ENCODE measurements at regions not wholly inside any gene's neighbourhood (a gene's known extent, or its start where the extent isn't known, plus 50 kb on each side); places are given as distances from the start of the nearest gene placed in this dataset.

GRCh38 chr3:153462545-153462944 is 300.5 kb downstream of the RAP2B start:
- no peak for TF ChIP-seq CTCF (IDR thresholded peaks at IDR 0.05; ENCODE audit: insufficient read depth in 1 of 2, low read depth in 1 of 2, low read length in 1 of 2, severe bottlenecking in 1 of 2, unreplicated experiment in 1 of 2)
- Mint-ChIP-seq H3K4me1 (ENCODE audit: low read depth, unreplicated experiment) (no peaks in the 10 kb centered on the region), H3K4me3 (ENCODE audit: unreplicated experiment) (no peak overlapping the region), H3K36me3 (ENCODE audit: insufficient read depth, unreplicated experiment) (no peaks in the 10 kb centered on the region), H3K27ac (ENCODE audit: unreplicated experiment) (no peak overlapping the region), H3K9me3 (ENCODE audit: unreplicated experiment) (no peaks in the 10 kb centered on the region), H3K27me3 (ENCODE audit: insufficient read depth, unreplicated experiment) (peaks cover 2% of the 10 kb centered on the region)
- Histone ChIP-seq H3K27me3 (replicated peaks; ENCODE audit: control insufficient read depth, insufficient read depth, low read length) (no peaks in the 10 kb centered on the region), H3K4me3 (ENCODE audit: low read depth, low read length) (no peak overlapping the region), H3K9me3 (no peaks in the 10 kb centered on the region), H3K4me1 (no peaks in the 10 kb centered on the region), H3K36me3 (ENCODE audit: control insufficient read depth, insufficient read depth, low read length) (no peaks in the 10 kb centered on the region)
- no peak for DNase-seq
- intact Hi-C loops (cut with micrococcal nuclease; ENCODE audit: unreplicated experiment) = no loop called here
- ChIA-PET POLR2A (no interaction called here), CTCF (no interaction called here)
- no TSS peak for BruUV-seq (replicated peaks)

- intact Hi-C loops (cut with micrococcal nuclease; ENCODE audit: unreplicated experiment) = no loop called here
- Histone ChIP-seq H3K9me3 (no peaks in the 10 kb centered on the region), H3K4me1 (no peaks in the 10 kb centered on the region), H3K27me3 (replicated peaks; ENCODE audit: control insufficient read depth, insufficient read depth, low read length) (no peaks in the 10 kb centered on the region), H3K4me3 (ENCODE audit: low read depth, low read length) (no peak overlapping the region), H3K36me3 (ENCODE audit: control insufficient read depth, insufficient read depth, low read length) (no peaks in the 10 kb centered on the region)
- ChIA-PET POLR2A (no interaction called here), CTCF (no interaction called here)
- Mint-ChIP-seq H3K9me3 (ENCODE audit: unreplicated experiment) (no peaks in the 10 kb centered on the region), H3K27ac (ENCODE audit: unreplicated experiment) (no peak overlapping the region), H3K36me3 (ENCODE audit: insufficient read depth, unreplicated experiment) (no peaks in the 10 kb centered on the region), H3K4me1 (ENCODE audit: low read depth, unreplicated experiment) (no peaks in the 10 kb centered on the region), H3K4me3 (ENCODE audit: unreplicated experiment) (no peak overlapping the region), H3K27me3 (ENCODE audit: insufficient read depth, unreplicated experiment) (no peaks in the 10 kb centered on the region)
- no peak for DNase-seq
- no TSS peak for BruUV-seq (replicated peaks)
- no peak for TF ChIP-seq CTCF (IDR thresholded peaks at IDR 0.05; ENCODE audit: insufficient read depth in 1 of 2, low read depth in 1 of 2, low read length in 1 of 2, severe bottlenecking in 1 of 2, unreplicated experiment in 1 of 2)
Measured at GRCh38 chr3:153463895-153464294, 301.9 kb downstream of the RAP2B start.

GRCh38 chr3:153469162-153469561 is 307.1 kb downstream of the RAP2B start:
- Histone ChIP-seq H3K27me3 (replicated peaks; ENCODE audit: control insufficient read depth, insufficient read depth, low read length) (no peaks in the 10 kb centered on the region), H3K36me3 (ENCODE audit: control insufficient read depth, insufficient read depth, low read length) (no peaks in the 10 kb centered on the region), H3K9me3 (no peaks in the 10 kb centered on the region), H3K4me3 (ENCODE audit: low read depth, low read length) (no peak overlapping the region), H3K4me1 (no peaks in the 10 kb centered on the region)
- DNase-seq = no peak
- no peak for TF ChIP-seq CTCF (IDR thresholded peaks at IDR 0.05; ENCODE audit: insufficient read depth in 1 of 2, low read depth in 1 of 2, low read length in 1 of 2, severe bottlenecking in 1 of 2, unreplicated experiment in 1 of 2)
- H3K27ac Mint-ChIP-seq (ENCODE audit: unreplicated experiment) = no peak overlapping the region
- no peak overlapping the region for H3K4me3 Mint-ChIP-seq (ENCODE audit: unreplicated experiment)
- no peaks in the 10 kb centered on the region for H3K27me3 Mint-ChIP-seq (ENCODE audit: insufficient read depth, unreplicated experiment)
- H3K9me3 Mint-ChIP-seq (ENCODE audit: unreplicated experiment) = peaks cover 11% of the 10 kb centered on the region
- intact Hi-C loops (cut with micrococcal nuclease; ENCODE audit: unreplicated experiment) = no loop called here
- BruUV-seq (replicated peaks) = no TSS peak
- no peaks in the 10 kb centered on the region for H3K4me1 Mint-ChIP-seq (ENCODE audit: low read depth, unreplicated experiment)
- no peaks in the 10 kb centered on the region for H3K36me3 Mint-ChIP-seq (ENCODE audit: insufficient read depth, unreplicated experiment)
- CTCF ChIA-PET = no interaction called here
- POLR2A ChIA-PET = no interaction called here

Measured in Caco-2 (cell line).